WTC11 (cell line): ENCODE measurements at regions not wholly inside any gene's neighbourhood (a gene's known extent, or its start where the extent isn't known, plus 50 kb on each side); places are given as distances from the start of the nearest gene placed in this dataset.

ENCODE experiments used
- CBFB ChIP-seq: sonication (generic); formaldehyde crosslinking; IDR thresholded peaks from 2 replicates; pipeline ENCODE4 v1.8.1; 2022; ENCODE audit warnings: mild to moderate bottlenecking, low read depth, missing genetic modification reagents
- FOXP1 ChIP-seq: sonication (generic); formaldehyde crosslinking; IDR thresholded peaks from 2 replicates; pipeline ENCODE4 v1.8.0; 2022; ENCODE audit warnings: missing genetic modification reagents, mild to moderate bottlenecking, moderate library complexity, borderline replicate concordance
- GRHL2 ChIP-seq: fragments of 250-450 bp; sonication (Bioruptor Pico); IDR thresholded peaks from 2 replicates; pipeline ENCODE4 v1.8.0; 2022; ENCODE audit warnings: mild to moderate bottlenecking, moderate library complexity; ENCODE audit not compliant: insufficient replicate concordance, severe bottlenecking
- TEAD1 ChIP-seq: sonication (generic); formaldehyde crosslinking; IDR thresholded peaks from 2 replicates; pipeline ENCODE4 v1.8.0; 2022; ENCODE audit warnings: mild to moderate bottlenecking, missing genetic modification reagents
- ZNF121 ChIP-seq: sonication (generic); formaldehyde crosslinking; IDR thresholded peaks from 2 replicates; pipeline ENCODE4 v1.8.0; 2023; ENCODE audit warnings: missing genetic modification reagents
- ZNF232 ChIP-seq: sonication (generic); formaldehyde crosslinking; IDR thresholded peaks from 2 replicates; pipeline ENCODE4 v1.8.0; 2022; ENCODE audit warnings: mild to moderate bottlenecking, missing genetic modification reagents
- ZNF416 ChIP-seq: fragments of 250-450 bp; sonication (Bioruptor Pico); IDR thresholded peaks from 2 replicates; pipeline ENCODE4 v1.9.0; 2021; ENCODE audit warnings: mild to moderate bottlenecking, inconsistent platforms
- ZNF671 ChIP-seq: fragments of 250-450 bp; sonication (Bioruptor Pico); IDR thresholded peaks from 2 replicates; pipeline ENCODE4 v1.8.0; 2021; ENCODE audit warnings: mild to moderate bottlenecking
- TF ChIP-seq, protein P1 (sequence below): sonication (generic); formaldehyde crosslinking; IDR thresholded peaks from 2 replicates; pipeline ENCODE4 v1.8.0; 2023; ENCODE audit warnings: missing genetic modification reagents, mild to moderate bottlenecking, borderline replicate concordance
- TF ChIP-seq, protein P2 (sequence below): fragments of 250-450 bp; sonication (Bioruptor Pico); IDR thresholded peaks from 2 replicates; pipeline ENCODE4 v1.9.0; 2021; ENCODE audit warnings: moderate library complexity, mild to moderate bottlenecking, inconsistent platforms, borderline replicate concordance
- TF ChIP-seq, protein P3 (sequence below): sonication (generic); formaldehyde crosslinking; IDR thresholded peaks from 2 replicates; pipeline ENCODE4 v1.8.0; 2022; ENCODE audit warnings: mild to moderate bottlenecking, missing genetic modification reagents
- TF ChIP-seq, protein P4 (sequence below): sonication (generic); formaldehyde crosslinking; conservative IDR thresholded peaks from 2 replicates; pipeline ENCODE4 v1.8.1; 2023; ENCODE audit warnings: mild to moderate bottlenecking, low read depth, missing genetic modification reagents, moderate library complexity
- TF ChIP-seq, protein P5 (sequence below): fragments of 250-450 bp; sonication (Bioruptor Pico); IDR thresholded peaks from 2 replicates; pipeline ENCODE4 v1.9.0; 2021; ENCODE audit warnings: mild to moderate bottlenecking
- TF ChIP-seq, protein P6 (sequence below): sonication (generic); formaldehyde crosslinking; IDR thresholded peaks from 2 replicates; pipeline ENCODE4 v1.8.0; 2022; ENCODE audit warnings: mild to moderate bottlenecking, missing genetic modification reagents
- TF ChIP-seq, protein P7 (sequence below): sonication (generic); formaldehyde crosslinking; IDR thresholded peaks from 2 replicates; pipeline ENCODE4 v1.8.1; 2022; ENCODE audit warnings: mild to moderate bottlenecking, missing genetic modification reagents, moderate library complexity, borderline replicate concordance

DNA sequence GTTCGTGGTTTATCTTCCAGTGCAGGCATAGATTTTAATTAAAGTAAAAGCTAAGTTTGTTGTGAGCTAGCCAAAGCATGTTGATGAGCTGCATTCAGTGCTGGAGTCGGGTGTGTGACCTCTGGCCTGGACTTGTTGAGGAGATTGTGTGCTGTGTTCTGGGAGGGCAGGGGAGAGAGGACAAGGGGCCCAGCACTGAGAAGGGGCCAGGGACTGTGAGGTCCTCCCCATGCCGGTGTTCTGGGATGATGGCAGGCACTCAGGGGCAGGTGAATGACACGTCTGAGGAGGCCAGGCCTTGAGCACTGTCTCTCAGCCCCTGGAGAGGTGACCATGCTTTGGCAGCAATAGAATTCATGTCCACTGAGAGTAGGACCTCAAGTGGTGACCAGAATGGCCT, 97.9 kb downstream of the FOXF2 start (continued):
- TF ChIP-seq, protein P1, sequence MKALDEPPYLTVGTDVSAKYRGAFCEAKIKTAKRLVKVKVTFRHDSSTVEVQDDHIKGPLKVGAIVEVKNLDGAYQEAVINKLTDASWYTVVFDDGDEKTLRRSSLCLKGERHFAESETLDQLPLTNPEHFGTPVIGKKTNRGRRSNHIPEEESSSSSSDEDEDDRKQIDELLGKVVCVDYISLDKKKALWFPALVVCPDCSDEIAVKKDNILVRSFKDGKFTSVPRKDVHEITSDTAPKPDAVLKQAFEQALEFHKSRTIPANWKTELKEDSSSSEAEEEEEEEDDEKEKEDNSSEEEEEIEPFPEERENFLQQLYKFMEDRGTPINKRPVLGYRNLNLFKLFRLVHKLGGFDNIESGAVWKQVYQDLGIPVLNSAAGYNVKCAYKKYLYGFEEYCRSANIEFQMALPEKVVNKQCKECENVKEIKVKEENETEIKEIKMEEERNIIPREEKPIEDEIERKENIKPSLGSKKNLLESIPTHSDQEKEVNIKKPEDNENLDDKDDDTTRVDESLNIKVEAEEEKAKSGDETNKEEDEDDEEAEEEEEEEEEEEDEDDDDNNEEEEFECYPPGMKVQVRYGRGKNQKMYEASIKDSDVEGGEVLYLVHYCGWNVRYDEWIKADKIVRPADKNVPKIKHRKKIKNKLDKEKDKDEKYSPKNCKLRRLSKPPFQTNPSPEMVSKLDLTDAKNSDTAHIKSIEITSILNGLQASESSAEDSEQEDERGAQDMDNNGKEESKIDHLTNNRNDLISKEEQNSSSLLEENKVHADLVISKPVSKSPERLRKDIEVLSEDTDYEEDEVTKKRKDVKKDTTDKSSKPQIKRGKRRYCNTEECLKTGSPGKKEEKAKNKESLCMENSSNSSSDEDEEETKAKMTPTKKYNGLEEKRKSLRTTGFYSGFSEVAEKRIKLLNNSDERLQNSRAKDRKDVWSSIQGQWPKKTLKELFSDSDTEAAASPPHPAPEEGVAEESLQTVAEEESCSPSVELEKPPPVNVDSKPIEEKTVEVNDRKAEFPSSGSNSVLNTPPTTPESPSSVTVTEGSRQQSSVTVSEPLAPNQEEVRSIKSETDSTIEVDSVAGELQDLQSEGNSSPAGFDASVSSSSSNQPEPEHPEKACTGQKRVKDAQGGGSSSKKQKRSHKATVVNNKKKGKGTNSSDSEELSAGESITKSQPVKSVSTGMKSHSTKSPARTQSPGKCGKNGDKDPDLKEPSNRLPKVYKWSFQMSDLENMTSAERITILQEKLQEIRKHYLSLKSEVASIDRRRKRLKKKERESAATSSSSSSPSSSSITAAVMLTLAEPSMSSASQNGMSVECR (CRISPR knock-in tag), result no peak
- TF ChIP-seq CBFB (CRISPR knock-in tag) (no peak), ZNF671 (CRISPR knock-in tag) (no peak), ZNF232 (CRISPR knock-in tag) (no peak), FOXP1 (CRISPR knock-in tag) (no peak), ZNF416 (no peak), TEAD1 (CRISPR knock-in tag) (no peak), ZNF121 (CRISPR knock-in tag) (no peak), GRHL2 (CRISPR knock-in tag) (no peak)
- TF ChIP-seq, protein P2, sequence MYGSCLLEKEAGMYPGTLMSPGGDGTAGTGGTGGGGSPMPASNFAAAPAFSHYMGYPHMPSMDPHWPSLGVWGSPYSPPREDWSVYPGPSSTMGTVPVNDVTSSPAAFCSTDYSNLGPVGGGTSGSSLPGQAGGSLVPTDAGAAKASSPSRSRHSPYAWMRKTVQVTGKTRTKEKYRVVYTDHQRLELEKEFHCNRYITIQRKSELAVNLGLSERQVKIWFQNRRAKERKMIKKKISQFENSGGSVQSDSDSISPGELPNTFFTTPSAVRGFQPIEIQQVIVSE (CRISPR knock-in tag), result no peak
- TF ChIP-seq, protein P3, sequence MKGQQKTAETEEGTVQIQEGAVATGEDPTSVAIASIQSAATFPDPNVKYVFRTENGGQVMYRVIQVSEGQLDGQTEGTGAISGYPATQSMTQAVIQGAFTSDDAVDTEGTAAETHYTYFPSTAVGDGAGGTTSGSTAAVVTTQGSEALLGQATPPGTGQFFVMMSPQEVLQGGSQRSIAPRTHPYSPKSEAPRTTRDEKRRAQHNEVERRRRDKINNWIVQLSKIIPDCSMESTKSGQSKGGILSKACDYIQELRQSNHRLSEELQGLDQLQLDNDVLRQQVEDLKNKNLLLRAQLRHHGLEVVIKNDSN (CRISPR knock-in tag), result no peak
- TF ChIP-seq, protein P4, sequence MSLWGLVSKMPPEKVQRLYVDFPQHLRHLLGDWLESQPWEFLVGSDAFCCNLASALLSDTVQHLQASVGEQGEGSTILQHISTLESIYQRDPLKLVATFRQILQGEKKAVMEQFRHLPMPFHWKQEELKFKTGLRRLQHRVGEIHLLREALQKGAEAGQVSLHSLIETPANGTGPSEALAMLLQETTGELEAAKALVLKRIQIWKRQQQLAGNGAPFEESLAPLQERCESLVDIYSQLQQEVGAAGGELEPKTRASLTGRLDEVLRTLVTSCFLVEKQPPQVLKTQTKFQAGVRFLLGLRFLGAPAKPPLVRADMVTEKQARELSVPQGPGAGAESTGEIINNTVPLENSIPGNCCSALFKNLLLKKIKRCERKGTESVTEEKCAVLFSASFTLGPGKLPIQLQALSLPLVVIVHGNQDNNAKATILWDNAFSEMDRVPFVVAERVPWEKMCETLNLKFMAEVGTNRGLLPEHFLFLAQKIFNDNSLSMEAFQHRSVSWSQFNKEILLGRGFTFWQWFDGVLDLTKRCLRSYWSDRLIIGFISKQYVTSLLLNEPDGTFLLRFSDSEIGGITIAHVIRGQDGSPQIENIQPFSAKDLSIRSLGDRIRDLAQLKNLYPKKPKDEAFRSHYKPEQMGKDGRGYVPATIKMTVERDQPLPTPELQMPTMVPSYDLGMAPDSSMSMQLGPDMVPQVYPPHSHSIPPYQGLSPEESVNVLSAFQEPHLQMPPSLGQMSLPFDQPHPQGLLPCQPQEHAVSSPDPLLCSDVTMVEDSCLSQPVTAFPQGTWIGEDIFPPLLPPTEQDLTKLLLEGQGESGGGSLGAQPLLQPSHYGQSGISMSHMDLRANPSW (CRISPR knock-in tag), result no peak
- TF ChIP-seq, protein P5, sequence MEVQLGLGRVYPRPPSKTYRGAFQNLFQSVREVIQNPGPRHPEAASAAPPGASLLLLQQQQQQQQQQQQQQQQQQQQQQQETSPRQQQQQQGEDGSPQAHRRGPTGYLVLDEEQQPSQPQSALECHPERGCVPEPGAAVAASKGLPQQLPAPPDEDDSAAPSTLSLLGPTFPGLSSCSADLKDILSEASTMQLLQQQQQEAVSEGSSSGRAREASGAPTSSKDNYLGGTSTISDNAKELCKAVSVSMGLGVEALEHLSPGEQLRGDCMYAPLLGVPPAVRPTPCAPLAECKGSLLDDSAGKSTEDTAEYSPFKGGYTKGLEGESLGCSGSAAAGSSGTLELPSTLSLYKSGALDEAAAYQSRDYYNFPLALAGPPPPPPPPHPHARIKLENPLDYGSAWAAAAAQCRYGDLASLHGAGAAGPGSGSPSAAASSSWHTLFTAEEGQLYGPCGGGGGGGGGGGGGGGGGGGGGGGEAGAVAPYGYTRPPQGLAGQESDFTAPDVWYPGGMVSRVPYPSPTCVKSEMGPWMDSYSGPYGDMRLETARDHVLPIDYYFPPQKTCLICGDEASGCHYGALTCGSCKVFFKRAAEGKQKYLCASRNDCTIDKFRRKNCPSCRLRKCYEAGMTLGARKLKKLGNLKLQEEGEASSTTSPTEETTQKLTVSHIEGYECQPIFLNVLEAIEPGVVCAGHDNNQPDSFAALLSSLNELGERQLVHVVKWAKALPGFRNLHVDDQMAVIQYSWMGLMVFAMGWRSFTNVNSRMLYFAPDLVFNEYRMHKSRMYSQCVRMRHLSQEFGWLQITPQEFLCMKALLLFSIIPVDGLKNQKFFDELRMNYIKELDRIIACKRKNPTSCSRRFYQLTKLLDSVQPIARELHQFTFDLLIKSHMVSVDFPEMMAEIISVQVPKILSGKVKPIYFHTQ (CRISPR knock-in tag), result no peak
- TF ChIP-seq, protein P6, sequence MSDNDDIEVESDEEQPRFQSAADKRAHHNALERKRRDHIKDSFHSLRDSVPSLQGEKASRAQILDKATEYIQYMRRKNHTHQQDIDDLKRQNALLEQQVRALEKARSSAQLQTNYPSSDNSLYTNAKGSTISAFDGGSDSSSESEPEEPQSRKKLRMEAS, result no peak
- TF ChIP-seq, protein P7, sequence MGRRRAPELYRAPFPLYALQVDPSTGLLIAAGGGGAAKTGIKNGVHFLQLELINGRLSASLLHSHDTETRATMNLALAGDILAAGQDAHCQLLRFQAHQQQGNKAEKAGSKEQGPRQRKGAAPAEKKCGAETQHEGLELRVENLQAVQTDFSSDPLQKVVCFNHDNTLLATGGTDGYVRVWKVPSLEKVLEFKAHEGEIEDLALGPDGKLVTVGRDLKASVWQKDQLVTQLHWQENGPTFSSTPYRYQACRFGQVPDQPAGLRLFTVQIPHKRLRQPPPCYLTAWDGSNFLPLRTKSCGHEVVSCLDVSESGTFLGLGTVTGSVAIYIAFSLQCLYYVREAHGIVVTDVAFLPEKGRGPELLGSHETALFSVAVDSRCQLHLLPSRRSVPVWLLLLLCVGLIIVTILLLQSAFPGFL (CRISPR knock-in tag), result no peak
- TF ChIP-seq, all 79 proteins: peak for 0
